Liver (tissue), 3 donors: ENCODE measurements at regions not wholly inside any gene's neighbourhood (a gene's known extent, or its start where the extent isn't known, plus 50 kb on each side); places are given as distances from the start of the nearest gene placed in this dataset.

Experiments used
- CTCF ChIP-seq: fragments of 150-350 bp; IDR thresholded peaks from 2 replicates; pipeline ENCODE4 v1.5.1; 2017; ENCODE audit warnings: improper control_type of control experiment, low read depth, low read length; ENCODE audit not compliant: missing input control
- EGR1 ChIP-seq, 2 donors: IDR thresholded peaks; 2 replicates each; pipeline ENCODE4 v1.6.1; 2016 to 2018; ENCODE audit warnings: antibody characterized with exemption in 2 of 2, low read depth in 2 of 2
- FOXA1 ChIP-seq: IDR thresholded peaks from 2 replicates; pipeline ENCODE4 v1.6.1; 2016; ENCODE audit warnings: antibody characterized with exemption
- JUND ChIP-seq, 2 donors: IDR thresholded peaks; 2 replicates each; pipeline ENCODE4 v1.6.1; 2016; ENCODE audit warnings: antibody characterized with exemption in 2 of 2
- MAX ChIP-seq: IDR thresholded peaks from 2 replicates; pipeline ENCODE4 v1.6.1; 2016; ENCODE audit warnings: antibody characterized with exemption
- RAD21 ChIP-seq, 2 donors: IDR thresholded peaks; 2 replicates each; pipeline ENCODE4 v1.6.1; 2016; ENCODE audit warnings: antibody characterized with exemption in 2 of 2, mild to moderate bottlenecking in 2 of 2
- SP1 ChIP-seq: IDR thresholded peaks from 2 replicates; pipeline ENCODE4 v1.6.1; 2018; ENCODE audit warnings: antibody characterized with exemption, mild to moderate bottlenecking
- TAF1 ChIP-seq: conservative IDR thresholded peaks from 2 replicates; pipeline ENCODE4 v1.6.1; 2016; ENCODE audit warnings: antibody characterized with exemption, mild to moderate bottlenecking
- TF ChIP-seq, protein P1 (sequence below): IDR thresholded peaks from 2 replicates; pipeline ENCODE4 v1.6.1; 2016; ENCODE audit warnings: antibody characterized with exemption, mild to moderate bottlenecking
- TF ChIP-seq, protein P2 (sequence below): IDR thresholded peaks from 2 replicates; pipeline ENCODE4 v1.6.1; 2016; ENCODE audit warnings: antibody characterized with exemption
- donor health status: healthy.
- donor health status: healthy.

GRCh38 chr15:98221144-98221543 lies 260.6 kb downstream of the ARRDC4 start:
- no peak for TF ChIP-seq CTCF
- no peak for TF ChIP-seq EGR1 (IDR thresholded peaks at IDR 0.05; ENCODE audit: low read depth in 2 of 2)
- no peak for TF ChIP-seq SP1
- TF ChIP-seq RAD21 (IDR thresholded peaks at IDR 0.05), result no peak
- TF ChIP-seq, protein P1, sequence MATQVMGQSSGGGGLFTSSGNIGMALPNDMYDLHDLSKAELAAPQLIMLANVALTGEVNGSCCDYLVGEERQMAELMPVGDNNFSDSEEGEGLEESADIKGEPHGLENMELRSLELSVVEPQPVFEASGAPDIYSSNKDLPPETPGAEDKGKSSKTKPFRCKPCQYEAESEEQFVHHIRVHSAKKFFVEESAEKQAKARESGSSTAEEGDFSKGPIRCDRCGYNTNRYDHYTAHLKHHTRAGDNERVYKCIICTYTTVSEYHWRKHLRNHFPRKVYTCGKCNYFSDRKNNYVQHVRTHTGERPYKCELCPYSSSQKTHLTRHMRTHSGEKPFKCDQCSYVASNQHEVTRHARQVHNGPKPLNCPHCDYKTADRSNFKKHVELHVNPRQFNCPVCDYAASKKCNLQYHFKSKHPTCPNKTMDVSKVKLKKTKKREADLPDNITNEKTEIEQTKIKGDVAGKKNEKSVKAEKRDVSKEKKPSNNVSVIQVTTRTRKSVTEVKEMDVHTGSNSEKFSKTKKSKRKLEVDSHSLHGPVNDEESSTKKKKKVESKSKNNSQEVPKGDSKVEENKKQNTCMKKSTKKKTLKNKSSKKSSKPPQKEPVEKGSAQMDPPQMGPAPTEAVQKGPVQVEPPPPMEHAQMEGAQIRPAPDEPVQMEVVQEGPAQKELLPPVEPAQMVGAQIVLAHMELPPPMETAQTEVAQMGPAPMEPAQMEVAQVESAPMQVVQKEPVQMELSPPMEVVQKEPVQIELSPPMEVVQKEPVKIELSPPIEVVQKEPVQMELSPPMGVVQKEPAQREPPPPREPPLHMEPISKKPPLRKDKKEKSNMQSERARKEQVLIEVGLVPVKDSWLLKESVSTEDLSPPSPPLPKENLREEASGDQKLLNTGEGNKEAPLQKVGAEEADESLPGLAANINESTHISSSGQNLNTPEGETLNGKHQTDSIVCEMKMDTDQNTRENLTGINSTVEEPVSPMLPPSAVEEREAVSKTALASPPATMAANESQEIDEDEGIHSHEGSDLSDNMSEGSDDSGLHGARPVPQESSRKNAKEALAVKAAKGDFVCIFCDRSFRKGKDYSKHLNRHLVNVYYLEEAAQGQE, result no peak
- no peak for TF ChIP-seq FOXA1
- no peak for TF ChIP-seq TAF1
- TF ChIP-seq, protein P2, sequence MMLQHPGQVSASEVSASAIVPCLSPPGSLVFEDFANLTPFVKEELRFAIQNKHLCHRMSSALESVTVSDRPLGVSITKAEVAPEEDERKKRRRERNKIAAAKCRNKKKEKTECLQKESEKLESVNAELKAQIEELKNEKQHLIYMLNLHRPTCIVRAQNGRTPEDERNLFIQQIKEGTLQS, result no peak
- TF ChIP-seq JUND (IDR thresholded peaks at IDR 0.05), result no peak
- TF ChIP-seq MAX, result no peak
